Glutamatergic neuron (in vitro differentiated cells): ENCODE measurements at regions not wholly inside any gene's neighbourhood (a gene's known extent, or its start where the extent isn't known, plus 50 kb on each side); places are given as distances from the start of the nearest gene placed in this dataset.

ENCODE experiments used
- DNase-seq: peaks from one replicate; pipeline ENCODE4 v3.0.0; 2022
- H3K27ac Mint-ChIP-seq: one replicate; pipeline ENCODE4 v1.8.0; 2020; ENCODE audit warnings: mild to moderate bottlenecking, mixed read lengths, inconsistent platforms; ENCODE audit not compliant: unreplicated experiment
- H3K27me3 Mint-ChIP-seq: one replicate; pipeline ENCODE4 v1.8.0; 2020; ENCODE audit warnings: mild to moderate bottlenecking, moderate library complexity, mixed read lengths, inconsistent platforms; ENCODE audit not compliant: unreplicated experiment
- H3K36me3 Mint-ChIP-seq: one replicate; pipeline ENCODE4 v1.8.0; 2020; ENCODE audit warnings: mild to moderate bottlenecking, mixed read lengths, inconsistent platforms; ENCODE audit not compliant: unreplicated experiment
- H3K4me1 Mint-ChIP-seq: one replicate; pipeline ENCODE4 v1.8.0; 2020; ENCODE audit warnings: mild to moderate bottlenecking, low read depth, mixed read lengths, inconsistent platforms; ENCODE audit not compliant: unreplicated experiment
- H3K4me3 Mint-ChIP-seq: one replicate; pipeline ENCODE4 v1.8.0; 2020; ENCODE audit warnings: mild to moderate bottlenecking, mixed read lengths, inconsistent platforms; ENCODE audit not compliant: unreplicated experiment
- H3K9me3 Mint-ChIP-seq: one replicate; pipeline ENCODE4 v1.8.0; 2020; ENCODE audit warnings: mild to moderate bottlenecking, moderate library complexity, mixed read lengths, inconsistent platforms; ENCODE audit not compliant: unreplicated experiment
- CTCF ChIP-seq: fragments of 200-600 bp; sonication (generic); IDR thresholded peaks from one replicate; pipeline ENCODE4 v1.5.0; 2021; ENCODE audit not compliant: partially characterized antibody, unreplicated experiment

GRCh38 chr17:59451706-59452105 is 113.7 kb upstream of the DHX40 start:
- H3K36me3 Mint-ChIP-seq = no peaks in the 10 kb centered on the region
- no peak overlapping the region for H3K27ac Mint-ChIP-seq
- peaks cover 2% of the 10 kb centered on the region for H3K9me3 Mint-ChIP-seq
- H3K4me1 Mint-ChIP-seq = no peaks in the 10 kb centered on the region
- TF ChIP-seq CTCF = no peak
- DNase-seq = no peak
- no peaks in the 10 kb centered on the region for H3K27me3 Mint-ChIP-seq
- H3K4me3 Mint-ChIP-seq = no peak overlapping the region

GRCh38 chr17:59454633-59455105 is 110.7 kb upstream of the DHX40 start:
- H3K4me3 Mint-ChIP-seq = no peak overlapping the region
- no peaks in the 10 kb centered on the region for H3K36me3 Mint-ChIP-seq
- H3K4me1 Mint-ChIP-seq = no peaks in the 10 kb centered on the region
- H3K27me3 Mint-ChIP-seq = no peaks in the 10 kb centered on the region
- no peak overlapping the region for H3K27ac Mint-ChIP-seq
- no peak for TF ChIP-seq CTCF
- H3K9me3 Mint-ChIP-seq = peaks cover 2% of the 10 kb centered on the region
- no peak for DNase-seq

- TF ChIP-seq CTCF = no peak
- Mint-ChIP-seq H3K36me3 (no peaks in the 10 kb centered on the region), H3K4me3 (no peak overlapping the region), H3K4me1 (no peaks in the 10 kb centered on the region), H3K9me3 (peaks cover 2% of the 10 kb centered on the region), H3K27me3 (no peaks in the 10 kb centered on the region), H3K27ac (no peak overlapping the region)
- no peak for DNase-seq
Measured at GRCh38 chr17:59456428-59456827, 109.0 kb upstream of the DHX40 start.

- no peak for DNase-seq
- Mint-ChIP-seq H3K36me3 (no peaks in the 10 kb centered on the region), H3K27ac (no peak overlapping the region), H3K4me3 (no peak overlapping the region), H3K4me1 (no peaks in the 10 kb centered on the region), H3K27me3 (peaks cover 1% of the 10 kb centered on the region), H3K9me3 (no peaks in the 10 kb centered on the region)
- no peak for TF ChIP-seq CTCF
Measured at GRCh38 chr17:59456923-59457615, 108.3 kb upstream of the DHX40 start.

- H3K27ac Mint-ChIP-seq = no peak overlapping the region
- TF ChIP-seq CTCF = no peak
- DNase-seq = no peak
Measured at GRCh38 chr17:59462385-59462784, 103.0 kb upstream of the DHX40 start.

More at GRCh38 chr17:59462385-59462784, 103.0 kb upstream of the DHX40 start:
- Mint-ChIP-seq H3K9me3 (no peaks in the 10 kb centered on the region), H3K4me1 (no peaks in the 10 kb centered on the region), H3K36me3 (no peaks in the 10 kb centered on the region), H3K4me3 (no peak overlapping the region), H3K27me3 (peaks cover 1% of the 10 kb centered on the region)
